SK-N-SH (cell line): ENCODE measurements at regions not wholly inside any gene's neighbourhood (a gene's known extent, or its start where the extent isn't known, plus 50 kb on each side); places are given as distances from the start of the nearest gene placed in this dataset.

ENCODE experiments used
- CTCF ChIA-PET: fragments of 300-600, 350-600 bp; formaldehyde crosslinking; extraction: SDS; loops from one replicate; lab custom pipeline; 2021; lab: Yijun Ruan, JAX
- POLR2A ChIA-PET: fragments of 350-600 bp; sonication (Branson Sonifier 250); formaldehyde crosslinking; extraction: SDS; loops from one replicate; lab custom pipeline; 2020; ENCODE audit warnings: antibody characterized with exemption, inconsistent platforms; lab: Yijun Ruan, JAX
- DNase-seq: peaks from one replicate; pipeline ENCODE4 v3.0.0; 2012
- H2AFZ ChIP-seq: fragments of 200-600 bp; sonication (generic); 2 replicates; pipeline ENCODE4 v1.8.1; 2016; ENCODE audit warnings: antibody characterized with exemption, mild to moderate bottlenecking, low read depth
- H3F3A ChIP-seq: fragments of 200-600 bp; sonication (generic); replicated peaks from 2 replicates; pipeline ENCODE3; 2016; ENCODE audit warnings: antibody characterized with exemption, mild to moderate bottlenecking; ENCODE audit not compliant: insufficient read depth
- H3K27ac ChIP-seq, 2 experiments: fragments of 200-500 bp in 1 of 2; fragments of 200-600 bp in 1 of 2; sonication (Bioruptor generic) in 1 of 2; sonication (generic), shearing (Covaris generic) in 1 of 2; 2 replicates each; pipeline versions ENCODE4 v1.5.1 to v1.6.1; 2014 to 2016; ENCODE audit warnings: low read depth in 2 of 2, inconsistent platforms in 1 of 2, low read length in 1 of 2, mild to moderate bottlenecking in 1 of 2, mixed read lengths in 1 of 2
- H3K27me3 ChIP-seq: fragments of 200-600 bp; sonication (generic), shearing (Covaris generic); 2 replicates; pipeline ENCODE4 v1.6.1; 2016; ENCODE audit warnings: mixed run types; ENCODE audit not compliant: insufficient read depth
- H3K36me3 ChIP-seq, 2 experiments: fragments of 200-500 bp in 1 of 2; fragments of 200-600 bp in 1 of 2; sonication (Bioruptor generic) in 1 of 2; sonication (generic) in 1 of 2; replicated peaks in 1 of 2; 2 replicates each; pipeline versions ENCODE3 to v1.5.1; 2014 to 2016; ENCODE audit warnings: low read length in 1 of 2, mild to moderate bottlenecking in 1 of 2; ENCODE audit not compliant: insufficient read depth in 2 of 2, control insufficient read depth in 1 of 2
- H3K4me1 ChIP-seq, 2 experiments: fragments of 200-500 bp in 1 of 2; fragments of 200-600 bp in 1 of 2; sonication (Bioruptor generic) in 1 of 2; sonication (generic), shearing (Covaris generic) in 1 of 2; 2 replicates each; pipeline versions ENCODE4 v1.5.1 to v1.6.1; 2014 to 2016; ENCODE audit warnings: low read depth in 1 of 2, low read length in 1 of 2, mixed run types in 1 of 2; ENCODE audit not compliant: insufficient read depth in 2 of 2, control insufficient read depth in 1 of 2
- H3K4me2 ChIP-seq: fragments of 200-600 bp; sonication (generic), shearing (Covaris generic); 2 replicates; pipeline ENCODE4 v1.6.1; 2017; ENCODE audit warnings: mixed run types
- H3K4me3 ChIP-seq, 2 experiments: fragments of 200-500 bp in 1 of 2; fragments of 200-600 bp in 1 of 2; sonication (Bioruptor generic) in 1 of 2; sonication (generic), shearing (Covaris generic) in 1 of 2; 2 replicates each; pipeline versions ENCODE4 v1.5.1 to v1.8.1; 2014 to 2016; ENCODE audit warnings: low read depth in 2 of 2, inconsistent platforms in 1 of 2, low read length in 1 of 2, mild to moderate bottlenecking in 1 of 2, mixed read lengths in 1 of 2, moderate library complexity in 1 of 2
- H3K79me2 ChIP-seq: fragments of 200-600 bp; sonication (generic); 2 replicates; pipeline ENCODE4 v1.8.1; 2017; ENCODE audit warnings: mild to moderate bottlenecking; ENCODE audit not compliant: insufficient read depth
- H3K9ac ChIP-seq: fragments of 200-600 bp; sonication (generic); 2 replicates; pipeline ENCODE4 v1.6.1; 2017; ENCODE audit warnings: mixed run types
- H3K9me2 ChIP-seq: fragments of 200-600 bp; sonication (generic); 2 replicates; pipeline ENCODE4 v1.6.1; 2017; ENCODE audit warnings: mixed run types
- H3K9me3 ChIP-seq: fragments of 200-600 bp; sonication (generic); 2 replicates; pipeline ENCODE4 v1.6.1; 2017; ENCODE audit warnings: mixed run types, mild to moderate bottlenecking, moderate library complexity
- H4K20me1 ChIP-seq: fragments of 200-600 bp; sonication (generic); 2 replicates; pipeline ENCODE4 v1.6.1; 2017; ENCODE audit warnings: mild to moderate bottlenecking, mixed run types; ENCODE audit not compliant: insufficient read depth
- CTCF ChIP-seq: fragments of 200-600 bp; sonication (generic); IDR thresholded peaks from 2 replicates; pipeline ENCODE4 v1.6.1; 2017; ENCODE audit warnings: antibody characterized with exemption, mild to moderate bottlenecking, moderate library complexity
- EP300 ChIP-seq, 2 experiments: IDR thresholded peaks; 2 replicates each; pipeline versions ENCODE4 v1.4.0 to v1.6.1; 2012; ENCODE audit warnings: borderline replicate concordance in 1 of 2, low read depth in 1 of 2, low read length in 1 of 2
- FOSL2 ChIP-seq: IDR thresholded peaks from 2 replicates; pipeline ENCODE4 v1.4.0; 2012; ENCODE audit warnings: low read depth, mild to moderate bottlenecking, moderate library complexity, borderline replicate concordance
- GABPA ChIP-seq: IDR thresholded peaks from 2 replicates; pipeline ENCODE4 v1.4.0; 2012; ENCODE audit warnings: low read depth, mild to moderate bottlenecking
- IRF3 ChIP-seq: fragments of 150-350 bp; IDR thresholded peaks from 2 replicates; pipeline ENCODE4 v1.6.1; 2016; ENCODE audit warnings: mild to moderate bottlenecking, low read depth, low read length
- JUND ChIP-seq: IDR thresholded peaks from 2 replicates; pipeline ENCODE4 v1.4.0; 2012
- MAX ChIP-seq: IDR thresholded peaks from 2 replicates; pipeline ENCODE4 v1.4.0; 2012; ENCODE audit warnings: low read depth
- MEF2A ChIP-seq: IDR thresholded peaks from 2 replicates; pipeline ENCODE4 v1.4.0; 2012; ENCODE audit warnings: low read depth, borderline replicate concordance
- NFIC ChIP-seq: IDR thresholded peaks from 2 replicates; pipeline ENCODE4 v1.4.0; 2012; ENCODE audit warnings: borderline replicate concordance
- RCOR1 ChIP-seq: fragments of 150-350 bp; IDR thresholded peaks from 2 replicates; pipeline ENCODE4 v1.6.1; 2017; ENCODE audit warnings: antibody characterized with exemption, low read length
- RXRA ChIP-seq: IDR thresholded peaks from 2 replicates; pipeline ENCODE4 v1.4.0; 2012; ENCODE audit warnings: low read depth, mild to moderate bottlenecking, borderline replicate concordance
- SIN3A ChIP-seq: IDR thresholded peaks from 2 replicates; pipeline ENCODE4 v1.6.1; 2012; ENCODE audit warnings: low read depth, mild to moderate bottlenecking, low read length, moderate library complexity, borderline replicate concordance
- SMC3 ChIP-seq: IDR thresholded peaks from 2 replicates; pipeline ENCODE4 v1.6.1; 2012; ENCODE audit warnings: low read depth, low read length, improper control_type of control experiment
- TAF1 ChIP-seq: IDR thresholded peaks from 2 replicates; pipeline ENCODE4 v1.6.1; 2012; ENCODE audit warnings: low read depth, mild to moderate bottlenecking, low read length, moderate library complexity, borderline replicate concordance
- TCF12 ChIP-seq: IDR thresholded peaks from 2 replicates; pipeline ENCODE4 v1.4.0; 2012
- USF2 ChIP-seq: fragments of 150-350 bp; IDR thresholded peaks from 2 replicates; pipeline ENCODE4 v1.6.1; 2017; ENCODE audit warnings: antibody characterized with exemption, low read length, low read depth, borderline replicate concordance
- YY1 ChIP-seq: IDR thresholded peaks from 2 replicates; pipeline ENCODE4 v1.4.0; 2012; ENCODE audit warnings: low read depth, mild to moderate bottlenecking
- WGBS: methylation state at CpG from one replicate; pipeline ENCODE4 v1.1.6; 2017; ENCODE audit warnings: low lambda C conversion rate; 5-methylcytosine and 5-hydroxymethylcytosine counted together

GRCh38 chr7:21149809-21150208, 278.1 kb upstream of the SP4 start:
- no peak for DNase-seq
- Histone ChIP-seq H2AFZ (no peak overlapping the region), H3F3A (no peaks in the 10 kb centered on the region)
- no peak for TF ChIP-seq IRF3
- TF ChIP-seq, all 33 proteins: peak for 0
- H4K20me1 ChIP-seq, result no peaks in the 10 kb centered on the region
- H3K4me3 ChIP-seq, result no peak overlapping the region
- no peaks in the 10 kb centered on the region for H3K79me2 ChIP-seq
- ChIA-PET POLR2A (no interaction called here), CTCF (no interaction called here)
- no peak overlapping the region for H3K4me2 ChIP-seq
- WGBS, result 10% methylated on average over 3 of the region's 3 CpGs
- H3K4me1 ChIP-seq, result no peaks in the 10 kb centered on the region
- H3K9me3 ChIP-seq, result no peaks in the 10 kb centered on the region
- H3K27me3 ChIP-seq, result peaks cover 10% of the 10 kb centered on the region; the same call in 1 of the 2 replicates
- H3K9me2 ChIP-seq, result no peaks in the 10 kb centered on the region
- no peak overlapping the region for H3K27ac ChIP-seq
- no peaks in the 10 kb centered on the region for H3K36me3 ChIP-seq
- no peak overlapping the region for H3K9ac ChIP-seq

- Histone ChIP-seq H3F3A (no peaks in the 10 kb centered on the region), H3K36me3 (no peaks in the 10 kb centered on the region), H3K27me3 (0 out of 2 replicates have a peak, but pooled peaks cover 10% of the 10 kb centered on the region), H3K4me3 (no peak overlapping the region), H3K9ac (no peak overlapping the region), H2AFZ (no peak overlapping the region), H3K27ac (no peak overlapping the region), H3K79me2 (no peaks in the 10 kb centered on the region), H3K9me3 (no peaks in the 10 kb centered on the region), H4K20me1 (no peaks in the 10 kb centered on the region), H3K9me2 (no peaks in the 10 kb centered on the region), H3K4me2 (no peak overlapping the region), H3K4me1 (no peaks in the 10 kb centered on the region)
- WGBS, result 6% methylated on average over 2 of the region's 2 CpGs
- TF ChIP-seq USF2, result no peak
- no peak for TF ChIP-seq MAX
- no peak for TF ChIP-seq FOSL2
- TF ChIP-seq YY1, result no peak
- no peak for TF ChIP-seq CTCF
- no peak for TF ChIP-seq SIN3A
- no peak for TF ChIP-seq EP300 (IDR thresholded peaks at IDR 0.05; ENCODE audit: borderline replicate concordance in 1 of 2, low read depth in 1 of 2, low read length in 1 of 2)
- TF ChIP-seq RXRA, result no peak
- TF ChIP-seq RCOR1, result no peak
- no peak for TF ChIP-seq TAF1
- TF ChIP-seq NFIC, result no peak
- no peak for TF ChIP-seq MEF2A
- TF ChIP-seq JUND, result no peak
- no peak for TF ChIP-seq SMC3
- TF ChIP-seq TCF12, result no peak
- TF ChIP-seq GABPA, result no peak
- ChIA-PET CTCF (interaction anchor here (0.8 to 1.1 kb wide), 2 partner anchors 10 to 26 kb away, joined by 3 read pairs; no protein-coding TSS in a partner anchor), POLR2A (no interaction called here)
- no peak for DNase-seq
Measured at GRCh38 chr7:21154614-21155013, 273.3 kb upstream of the SP4 start.
